K562 (cell line): ENCODE measurements at regions not wholly inside any gene's neighbourhood (a gene's known extent, or its start where the extent isn't known, plus 50 kb on each side); places are given as distances from the start of the nearest gene placed in this dataset.

Experiments
- ATAC-seq: fragments of 200-7000 bp; cut with Tn5 transposase; 3 replicates; pipeline ENCODE4 v1.9.1; 2020; ENCODE audit warnings: moderate library complexity
- BruUV-seq: library from RNA; stranded (reverse); fragments of 400-500 nt; replicated peaks from 2 replicates; lab custom pipeline; 2021; lab: Mats Ljungman, UMichigan
- CTCF ChIA-PET: fragments of 300-600 bp; formaldehyde crosslinking; extraction: SDS; loops from one replicate; lab custom pipeline; 2021; ENCODE audit warnings: low intra/inter-chr PET ratio; lab: Yijun Ruan, JAX
- POLR2A ChIA-PET: fragments of 300-600, 350-650 bp; sonication (Branson Sonifier 250); formaldehyde crosslinking; extraction: SDS; loops from one replicate; lab custom pipeline; 2021; ENCODE audit warnings: antibody characterized with exemption, inconsistent platforms; lab: Yijun Ruan, JAX
- DNase-seq, 4 experiments: peaks; one replicate each; pipeline versions ENCODE4 v3.0.0 to v3.0.0-alpha.2; 2011 to 2018; ENCODE audit warnings: low spot score in 3 of 4, mixed read lengths in 3 of 4; ENCODE audit errors: extremely low read depth in 1 of 4
- FAIRE-seq: peaks from 2 replicates; lab custom pipeline; 2011; peaks lifted over from hg19 to GRCh38; lab: Jason Lieb, UNC
- H2AFZ ChIP-seq: 2 replicates; pipeline ENCODE4 v1.6.0; 2011; ENCODE audit warnings: low read depth, low read length, control low read depth, inconsistent platforms
- H3K27ac ChIP-seq: fragments of 200-600 bp; 3 replicates; pipeline ENCODE4 v1.8.0; 2011; ENCODE audit warnings: low read depth, mild to moderate bottlenecking, control low read depth, inconsistent platforms, low read length, moderate library complexity, mixed read lengths; ENCODE audit errors: extremely low read depth
- H3K27me3 ChIP-seq, 2 experiments: fragments of 300-600 bp in 1 of 2; 2 replicates in 1 of 2; 3 replicates in 1 of 2; pipeline versions ENCODE4 v1.6.0 to v1.8.0; 2011; ENCODE audit warnings: inconsistent platforms in 2 of 2, low read length in 2 of 2, mild to moderate bottlenecking in 1 of 2, mixed read lengths in 1 of 2, moderate library complexity in 1 of 2; ENCODE audit not compliant: control insufficient read depth in 2 of 2, insufficient read depth in 2 of 2
- H3K36me3 ChIP-seq: fragments of 300-600 bp; 3 replicates; pipeline ENCODE4 v1.8.0; 2011; ENCODE audit warnings: mild to moderate bottlenecking, low read length, inconsistent platforms; ENCODE audit not compliant: control insufficient read depth, insufficient read depth
- H3K4me1 ChIP-seq, 2 experiments: fragments of 200-600 bp in 1 of 2; replicated peaks in 1 of 2; 2 replicates in 1 of 2; 3 replicates in 1 of 2; pipeline versions ENCODE4 v1.5.1 to v1.8.0; 2011; ENCODE audit warnings: inconsistent platforms in 2 of 2, low read length in 2 of 2, mild to moderate bottlenecking in 1 of 2, mixed read lengths in 1 of 2, moderate library complexity in 1 of 2; ENCODE audit not compliant: control insufficient read depth in 2 of 2, insufficient read depth in 2 of 2
- H3K4me2 ChIP-seq: 2 replicates; pipeline ENCODE4 v1.6.1; 2011; ENCODE audit warnings: low read length, control low read depth, inconsistent platforms, mixed read lengths; ENCODE audit not compliant: insufficient read depth
- H3K4me3 ChIP-seq: fragments of 200-600 bp; sonication (generic), shearing (Covaris generic); 2 replicates; pipeline ENCODE4 v1.5.1; 2016; ENCODE audit warnings: control low read depth, inconsistent platforms
- H3K79me2 ChIP-seq: fragments of 200-600 bp; 3 replicates; pipeline ENCODE4 v1.8.0; 2011; ENCODE audit warnings: low read length, inconsistent platforms; ENCODE audit not compliant: control insufficient read depth, insufficient read depth
- H3K9ac ChIP-seq, 2 experiments: 2 replicates each; pipeline versions ENCODE4 v1.6.0 to v1.6.1; 2011; ENCODE audit warnings: low read depth in 2 of 2, low read length in 2 of 2, control low read depth in 1 of 2, inconsistent platforms in 1 of 2, mild to moderate bottlenecking in 1 of 2, mixed read lengths in 1 of 2; ENCODE audit not compliant: insufficient read depth in 1 of 2
- H3K9me1 ChIP-seq: one replicate; pipeline ENCODE4 v1.6.0; 2011; ENCODE audit warnings: inconsistent platforms, mild to moderate bottlenecking, low read length, moderate library complexity; ENCODE audit not compliant: control insufficient read depth, insufficient read depth
- H3K9me3 ChIP-seq: replicated peaks from 2 replicates; pipeline ENCODE4 v1.5.1; 2011; ENCODE audit warnings: low read depth, low read length, inconsistent platforms; ENCODE audit not compliant: control insufficient read depth, insufficient read depth
- H4K20me1 ChIP-seq: replicated peaks from 2 replicates; pipeline ENCODE4 v1.6.1; 2011; ENCODE audit warnings: low read length, inconsistent platforms, mixed read lengths; ENCODE audit not compliant: control insufficient read depth, insufficient read depth
- CAMTA2 ChIP-seq: fragments of 250-450 bp; sonication (Bioruptor Pico); conservative IDR thresholded peaks from 2 replicates; pipeline ENCODE4 v1.5.1; 2022
- CBFA2T2 ChIP-seq: fragments of 450-650 bp; conservative IDR thresholded peaks from 2 replicates; pipeline ENCODE4 v1.6.1; 2017; ENCODE audit warnings: mild to moderate bottlenecking
- E2F5 ChIP-seq: sonication (generic); formaldehyde crosslinking; IDR thresholded peaks from 2 replicates; pipeline ENCODE4 v1.8.0; 2022; ENCODE audit warnings: mild to moderate bottlenecking, missing genetic modification reagents
- GATAD2B ChIP-seq: fragments of 450-650 bp; IDR thresholded peaks from 2 replicates; pipeline ENCODE4 v1.6.1; 2017; ENCODE audit warnings: mild to moderate bottlenecking, borderline replicate concordance
- HMG20B ChIP-seq: fragments of 250-450 bp; sonication (Bioruptor Pico); IDR thresholded peaks from 2 replicates; pipeline ENCODE4 v1.5.0; 2021; ENCODE audit warnings: mild to moderate bottlenecking
- HNRNPK ChIP-seq: fragments of 200-400 bp; formaldehyde crosslinking; IDR thresholded peaks from one replicate; pipeline ENCODE4 v1.6.1; 2018; ENCODE audit warnings: mild to moderate bottlenecking, low read depth, low read length; ENCODE audit not compliant: poor library complexity, severe bottlenecking
- MAFG ChIP-seq: fragments of 450-650 bp; conservative IDR thresholded peaks from 2 replicates; pipeline ENCODE4 v1.6.1; 2016; ENCODE audit warnings: missing genetic modification characterization, missing compliant biosample characterization
- PURB ChIP-seq: sonication (generic); formaldehyde crosslinking; IDR thresholded peaks from 2 replicates; pipeline ENCODE4 v1.9.0; 2021; ENCODE audit warnings: low read depth, mild to moderate bottlenecking, missing genetic modification reagents
- SETDB1 ChIP-seq: IDR thresholded peaks from one replicate; pipeline ENCODE4 v1.6.1; 2012; ENCODE audit warnings: low read length, control low read depth, inconsistent platforms
- SFPQ ChIP-seq: fragments of 200-400 bp; formaldehyde crosslinking; IDR thresholded peaks from 2 replicates; pipeline ENCODE4 v1.6.1; 2017; ENCODE audit warnings: mild to moderate bottlenecking, low read depth, low read length, moderate library complexity
- SNAPC5 ChIP-seq: fragments of 250-450 bp; sonication (Bioruptor Pico); IDR thresholded peaks from 2 replicates; pipeline ENCODE4 v1.8.0; 2021; ENCODE audit warnings: moderate library complexity, mild to moderate bottlenecking, inconsistent platforms
- SREBF2 ChIP-seq: sonication (generic); formaldehyde crosslinking; IDR thresholded peaks from 2 replicates; pipeline ENCODE4 v1.4.0; 2020; ENCODE audit warnings: mild to moderate bottlenecking, missing genetic modification reagents
- ZNF592 ChIP-seq: fragments of 450-650 bp; IDR thresholded peaks from 2 replicates; pipeline ENCODE4 v1.6.1; 2017; ENCODE audit warnings: antibody characterized with exemption, mild to moderate bottlenecking
- ZNF766 ChIP-seq: fragments of 200-800 bp; sonication (Bioruptor generic); conservative IDR thresholded peaks from 2 replicates; pipeline ENCODE4 v1.6.1; 2016; ENCODE audit warnings: missing genetic modification characterization, missing compliant biosample characterization
- whole genome bisulfite sequencing: fragments of 100-300 bp; shearing (Covaris generic); methylation state at CpG from one replicate; pipeline ENCODE4 v1.1.6; 2016; ENCODE audit warnings: low coverage, mixed read lengths; ENCODE audit not compliant: insufficient coverage; ENCODE audit errors: missing lambda C conversion rate; 5-methylcytosine and 5-hydroxymethylcytosine counted together
- in situ Hi-C: fragments of 300-500 bp; cut with MboI; formaldehyde crosslinking; loops from 4 replicates; pipeline ENCODE4 v1.15.0; 2018; ENCODE audit warnings: inconsistent platforms, mixed read lengths
- intact Hi-C: fragments of 100-400 bp; cut with micrococcal nuclease; formaldehyde crosslinking; loops from 2 replicates; pipeline ENCODE4 v1.14.2; 2022

- ChIA-PET POLR2A (no interaction called here), CTCF (interaction anchor here (0.8 kb wide), 1 partner anchor 40 kb away, joined by 3 read pairs; no protein-coding TSS in a partner anchor)
- H3K9ac ChIP-seq, result no peak overlapping the region
- WGBS, result 3% methylated on average over 4 of the region's 4 CpGs
- H3K4me2 ChIP-seq, result no peak overlapping the region
- no peaks in the 10 kb centered on the region for H3K36me3 ChIP-seq
- H2AFZ ChIP-seq, result no peak overlapping the region
- H3K4me1 ChIP-seq, result no peaks in the 10 kb centered on the region
- H3K27me3 ChIP-seq, result no peaks in the 10 kb centered on the region; a peak in 1 of 5 replicates
- intact Hi-C loops (no loop called here), in situ Hi-C loops (no loop called here)
- no peak for DNase-seq
- no peaks in the 10 kb centered on the region for H3K79me2 ChIP-seq
- FAIRE-seq, result peak; percentile 11
- H3K4me3 ChIP-seq, result no peak overlapping the region
- H4K20me1 ChIP-seq, result no peaks in the 10 kb centered on the region
- ATAC-seq, result no peak
- BruUV-seq, result no TSS peak
- no peaks in the 10 kb centered on the region for H3K9me3 ChIP-seq
- no peak overlapping the region for H3K27ac ChIP-seq
- H3K9me1 ChIP-seq, result no peaks in the 10 kb centered on the region
- no peak for TF ChIP-seq HNRNPK
- no peak for TF ChIP-seq SFPQ
- TF ChIP-seq SNAPC5 (CRISPR knock-in tag), result no peak
- TF ChIP-seq HMG20B (CRISPR knock-in tag), result no peak
- TF ChIP-seq ZNF592, result no peak
- TF ChIP-seq SREBF2 (CRISPR knock-in tag), result no peak
- TF ChIP-seq MAFG (tag), result no peak
- TF ChIP-seq CBFA2T2, result no peak
- TF ChIP-seq E2F5, result no peak
- no peak for TF ChIP-seq SETDB1
- TF ChIP-seq CAMTA2, result no peak
- TF ChIP-seq GATAD2B, result no peak
- TF ChIP-seq ZNF766 (CRISPR knock-in tag), result no peak
- TF ChIP-seq PURB, result no peak
These were observed 95.4 kb upstream of the CDCA7L start for GRCh38 chr7:22040923-22041595.
